A549 (cell line): ENCODE measurements at regions not wholly inside any gene's neighbourhood (a gene's known extent, or its start where the extent isn't known, plus 50 kb on each side); places are given as distances from the start of the nearest gene placed in this dataset.

Experiments
- CHD4 ChIP-seq: fragments of 200-600 bp; sonication (generic); IDR thresholded peaks from 2 replicates; pipeline ENCODE4 v1.6.1; 2016; ENCODE audit warnings: antibody characterized with exemption, mild to moderate bottlenecking, borderline replicate concordance
- CTCF ChIP-seq: fragments of >200 bp; sonication (Bioruptor Twin); formaldehyde crosslinking; IDR thresholded peaks from 3 replicates; pipeline ENCODE4 v1.5.1; 2016
- MAX ChIP-seq: IDR thresholded peaks from 2 replicates; pipeline ENCODE4 v1.6.1; 2012
- POLR2A ChIP-seq: IDR thresholded peaks from 2 replicates; pipeline ENCODE4 v1.6.1; 2012; ENCODE audit warnings: mild to moderate bottlenecking, low read length
- RCOR1 ChIP-seq: fragments of 150-350 bp; IDR thresholded peaks from 2 replicates; pipeline ENCODE4 v1.6.1; 2014; ENCODE audit warnings: antibody characterized with exemption, low read length, low read depth
- RFX5 ChIP-seq: fragments of 450-650 bp; IDR thresholded peaks from 2 replicates; pipeline ENCODE4 v1.7.1; 2014; ENCODE audit warnings: antibody characterized with exemption, mild to moderate bottlenecking, moderate library complexity
- ZFP36 ChIP-seq: fragments of 450-650 bp; IDR thresholded peaks from 2 replicates; pipeline ENCODE4 v1.6.1; 2014; ENCODE audit warnings: borderline replicate concordance; ENCODE audit not compliant: partially characterized antibody

GRCh38 chr3:19595884-19596283 is 338.1 kb downstream of the EFHB start:
- no peak for TF ChIP-seq CTCF
- TF ChIP-seq POLR2A: no peak
- no peak for TF ChIP-seq MAX
- no peak for TF ChIP-seq RFX5
- TF ChIP-seq ZFP36: no peak
- TF ChIP-seq CHD4: no peak
- TF ChIP-seq RCOR1: no peak
